HG02884 (cell line): ENCODE measurements at regions not wholly inside any gene's neighbourhood (a gene's known extent, or its start where the extent isn't known, plus 50 kb on each side); places are given as distances from the start of the nearest gene placed in this dataset.

Source experiments
- ATAC-seq: cut with Tn5 transposase; IDR thresholded peaks from one replicate; pipeline ENCODE4 v1.9.1; 2021; ENCODE audit warnings: mild to moderate bottlenecking, moderate library complexity; ENCODE audit not compliant: unreplicated experiment

GRCh38 chr1:109827466-109827865 lies 63.7 kb upstream of the EPS8L3 start:
- no peak for ATAC-seq

- no peak for ATAC-seq
These were observed 63.2 kb upstream of the EPS8L3 start for GRCh38 chr1:109826930-109827349.

- ATAC-seq, result no peak
These were observed 62.7 kb upstream of the EPS8L3 start for GRCh38 chr1:109826446-109826845.

- ATAC-seq, result no peak
These were observed 60.8 kb upstream of the EPS8L3 start for GRCh38 chr1:109824349-109825115.

- no peak for ATAC-seq
These were observed 60.0 kb upstream of the EPS8L3 start for GRCh38 chr1:109823543-109824348.

- ATAC-seq, result no peak
These were observed 59.2 kb upstream of the EPS8L3 start for GRCh38 chr1:109822749-109823542.

- ATAC-seq, result no peak
These were observed 58.4 kb upstream of the EPS8L3 start for GRCh38 chr1:109821831-109822745.

GRCh38 chr1:109821221-109821669 lies 57.5 kb upstream of the EPS8L3 start:
- no peak for ATAC-seq

GRCh38 chr1:109819906-109820305 lies 56.2 kb upstream of the EPS8L3 start:
- no peak for ATAC-seq

GRCh38 chr1:109818988-109819764 lies 55.5 kb upstream of the EPS8L3 start:
- no peak for ATAC-seq

GRCh38 chr1:109818271-109818987 lies 54.7 kb upstream of the EPS8L3 start:
- ATAC-seq, result no peak

- ATAC-seq, result no peak
These were observed 54.2 kb upstream of the EPS8L3 start for GRCh38 chr1:109817881-109818270.

- ATAC-seq, result no peak
These were observed 53.3 kb upstream of the EPS8L3 start for GRCh38 chr1:109816975-109817535.

GRCh38 chr1:109816175-109816811 lies 52.6 kb upstream of the EPS8L3 start:
- ATAC-seq, result peak; percentile 88

- no peak for ATAC-seq
These were observed 52.1 kb upstream of the EPS8L3 start for GRCh38 chr1:109815809-109816174.

- no peak for ATAC-seq
These were observed 51.5 kb upstream of the EPS8L3 start for GRCh38 chr1:109814993-109815786.

- no peak for ATAC-seq
These were observed 50.5 kb upstream of the EPS8L3 start for GRCh38 chr1:109814223-109814622.
